ENCODE measurements at regions not wholly inside any gene's neighbourhood (a gene's known extent, or its start where the extent isn't known, plus 50 kb on each side); places are given as distances from the start of the nearest gene placed in this dataset.

DNA sequence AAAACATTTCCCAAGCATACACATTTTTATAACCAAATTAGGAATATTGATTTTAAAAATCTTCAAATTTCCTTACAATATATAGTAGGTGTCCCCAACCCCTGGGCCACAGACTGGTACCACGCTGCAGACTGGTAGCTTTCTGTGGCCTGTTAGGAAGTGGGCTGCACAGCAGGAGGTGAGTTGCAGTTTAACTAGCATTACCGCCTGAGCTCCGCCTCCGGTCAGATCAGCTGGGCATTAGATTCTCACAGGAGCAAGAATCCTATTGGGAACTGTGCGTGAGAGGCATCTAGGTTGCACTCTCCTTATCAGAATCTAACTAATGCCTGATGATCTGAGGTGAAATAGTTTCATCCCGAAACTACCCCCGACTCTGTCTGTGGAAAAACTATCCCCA lies 62.1 kb downstream of the ZWINT start:
- no peak overlapping the region for H3K27ac ChIP-seq
- no peaks in the 10 kb centered on the region for H3K36me3 ChIP-seq
- no peaks in the 10 kb centered on the region for H3K27me3 ChIP-seq (ENCODE audit: insufficient read depth, low read depth, severe bottlenecking)
- DNase-seq, result no peak
- no peak overlapping the region for H3K4me3 ChIP-seq (ENCODE audit: low read depth, low read length)
- no peak for TF ChIP-seq CTCF (IDR thresholded peaks at IDR 0.05; ENCODE audit: low read depth, low read length)
- no peaks in the 10 kb centered on the region for H3K9me3 ChIP-seq (ENCODE audit: severe bottlenecking)

DNA sequence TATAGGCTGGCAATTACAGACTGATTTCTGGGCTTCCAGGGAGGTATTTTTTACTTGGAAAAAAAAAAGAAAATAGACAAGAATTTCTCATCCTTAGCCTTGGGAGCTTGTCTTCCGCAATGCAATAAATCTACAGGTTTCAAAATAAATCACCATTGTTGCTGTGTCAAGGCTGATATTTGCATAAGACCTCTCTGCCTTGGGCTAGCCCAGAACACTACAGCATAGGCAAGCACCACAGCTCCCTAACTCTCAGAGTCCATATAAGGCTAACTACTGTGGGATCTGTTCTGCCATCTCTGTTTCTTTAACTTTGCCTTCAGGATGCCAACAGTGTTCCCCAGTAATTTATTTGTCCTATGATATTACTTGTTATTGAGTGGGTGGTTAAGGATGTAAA lies 64.4 kb downstream of the ZWINT start:
- no peaks in the 10 kb centered on the region for H3K9me3 ChIP-seq (ENCODE audit: severe bottlenecking)
- DNase-seq, result no peak
- no peak for TF ChIP-seq CTCF (IDR thresholded peaks at IDR 0.05; ENCODE audit: low read depth, low read length)
- no peak overlapping the region for H3K27ac ChIP-seq
- no peaks in the 10 kb centered on the region for H3K36me3 ChIP-seq
- no peaks in the 10 kb centered on the region for H3K27me3 ChIP-seq (ENCODE audit: insufficient read depth, low read depth, severe bottlenecking)
- H3K4me3 ChIP-seq (ENCODE audit: low read depth, low read length), result no peak overlapping the region

DNA sequence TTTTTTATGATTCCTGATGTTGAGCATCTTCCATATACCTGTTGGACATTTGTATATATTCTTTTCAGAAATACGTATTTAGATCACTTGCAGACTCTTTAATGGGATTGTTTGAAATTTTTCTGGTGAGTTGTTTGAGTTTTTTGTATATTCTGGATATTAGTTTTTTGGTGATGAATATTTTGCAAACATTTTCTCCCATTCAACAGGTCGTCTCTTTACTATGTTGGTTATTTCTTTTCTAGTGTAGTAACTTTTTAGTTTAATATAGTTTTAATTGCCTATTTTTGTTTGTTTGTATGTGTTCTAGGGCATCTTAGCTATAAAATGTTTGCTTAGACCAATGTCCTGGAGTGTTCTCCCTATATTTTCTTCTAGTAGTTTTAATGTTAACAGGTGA lies 72.7 kb downstream of the ZWINT start:
- DNase-seq, result no peak
- Histone ChIP-seq H3K27me3 (ENCODE audit: insufficient read depth, low read depth, severe bottlenecking) (no peaks in the 10 kb centered on the region), H3K4me3 (ENCODE audit: low read depth, low read length) (no peak overlapping the region), H3K9me3 (ENCODE audit: severe bottlenecking) (no peaks in the 10 kb centered on the region), H3K27ac (no peak overlapping the region), H3K36me3 (no peaks in the 10 kb centered on the region)
- no peak for TF ChIP-seq CTCF (IDR thresholded peaks at IDR 0.05; ENCODE audit: low read depth, low read length)

DNA sequence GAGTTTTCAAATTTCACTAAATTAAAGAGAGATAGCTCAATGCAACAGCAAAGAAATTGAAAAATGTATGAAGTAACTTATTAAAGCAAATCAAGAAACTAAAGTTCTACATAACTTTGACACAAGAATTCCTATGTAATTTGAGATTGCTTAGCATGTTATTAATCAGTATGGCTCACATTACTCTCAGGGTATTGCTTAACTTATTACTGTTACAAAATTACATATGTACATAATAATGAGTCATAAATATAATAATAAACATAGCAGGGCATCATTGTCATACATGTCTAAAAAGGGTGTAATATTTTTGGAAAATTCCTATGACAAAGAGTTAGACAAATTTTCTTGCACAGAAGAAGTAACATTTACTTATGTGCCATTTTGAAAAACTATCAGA lies 75.0 kb downstream of the ZWINT start:
- H3K9me3 ChIP-seq (ENCODE audit: severe bottlenecking), result no peaks in the 10 kb centered on the region
- H3K27me3 ChIP-seq (ENCODE audit: insufficient read depth, low read depth, severe bottlenecking), result no peaks in the 10 kb centered on the region
- H3K27ac ChIP-seq, result no peak overlapping the region
- no peak for TF ChIP-seq CTCF (IDR thresholded peaks at IDR 0.05; ENCODE audit: low read depth, low read length)
- no peaks in the 10 kb centered on the region for H3K36me3 ChIP-seq
- H3K4me3 ChIP-seq (ENCODE audit: low read depth, low read length), result no peak overlapping the region
- DNase-seq, result no peak

GRCh38 chr10:56279270-56279669 lies 81.8 kb downstream of the ZWINT start:
- H3K36me3 ChIP-seq, result no peaks in the 10 kb centered on the region
- H3K27ac ChIP-seq, result no peak overlapping the region
- no peaks in the 10 kb centered on the region for H3K9me3 ChIP-seq (ENCODE audit: severe bottlenecking)
- DNase-seq, result no peak
- no peaks in the 10 kb centered on the region for H3K27me3 ChIP-seq (ENCODE audit: insufficient read depth, low read depth, severe bottlenecking)
- H3K4me3 ChIP-seq (ENCODE audit: low read depth, low read length), result no peak overlapping the region
- TF ChIP-seq CTCF (IDR thresholded peaks at IDR 0.05; ENCODE audit: low read depth, low read length), result no peak

GRCh38 chr10:56269181-56269580 lies 91.9 kb downstream of the ZWINT start:
- no peak for DNase-seq
- H3K9me3 ChIP-seq (ENCODE audit: severe bottlenecking), result no peaks in the 10 kb centered on the region
- H3K4me3 ChIP-seq (ENCODE audit: low read depth, low read length), result no peak overlapping the region
- TF ChIP-seq CTCF (IDR thresholded peaks at IDR 0.05; ENCODE audit: low read depth, low read length), result no peak
- H3K27me3 ChIP-seq (ENCODE audit: insufficient read depth, low read depth, severe bottlenecking), result no peaks in the 10 kb centered on the region
- no peak overlapping the region for H3K27ac ChIP-seq
- no peaks in the 10 kb centered on the region for H3K36me3 ChIP-seq
